GM21367 (cell line): ENCODE measurements at regions not wholly inside any gene's neighbourhood (a gene's known extent, or its start where the extent isn't known, plus 50 kb on each side); places are given as distances from the start of the nearest gene placed in this dataset.

Experiments used
- ATAC-seq: cut with Tn5 transposase; IDR thresholded peaks from one replicate; pipeline ENCODE4 v1.9.1; 2021; ENCODE audit not compliant: unreplicated experiment

DNA sequence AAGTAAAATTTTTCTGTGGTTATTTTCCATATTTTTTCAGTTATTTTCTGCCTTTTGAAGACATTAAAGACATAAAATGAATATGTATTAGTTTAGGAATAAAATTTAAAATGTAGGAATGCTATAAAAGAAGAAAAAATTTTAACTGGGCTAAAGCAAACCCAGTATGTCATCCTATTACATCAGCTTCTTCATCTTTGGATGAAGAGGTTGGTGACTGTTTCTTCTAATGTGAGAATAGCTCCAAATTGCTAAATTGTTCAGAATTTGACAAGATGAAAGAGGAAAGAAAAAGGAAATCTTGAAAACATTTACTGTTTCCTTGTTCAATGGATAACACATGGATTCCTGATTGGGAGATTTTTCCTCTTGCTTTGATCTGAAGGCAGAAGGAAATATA lies 52.7 kb upstream of the PZP start:
- no peak for ATAC-seq

DNA sequence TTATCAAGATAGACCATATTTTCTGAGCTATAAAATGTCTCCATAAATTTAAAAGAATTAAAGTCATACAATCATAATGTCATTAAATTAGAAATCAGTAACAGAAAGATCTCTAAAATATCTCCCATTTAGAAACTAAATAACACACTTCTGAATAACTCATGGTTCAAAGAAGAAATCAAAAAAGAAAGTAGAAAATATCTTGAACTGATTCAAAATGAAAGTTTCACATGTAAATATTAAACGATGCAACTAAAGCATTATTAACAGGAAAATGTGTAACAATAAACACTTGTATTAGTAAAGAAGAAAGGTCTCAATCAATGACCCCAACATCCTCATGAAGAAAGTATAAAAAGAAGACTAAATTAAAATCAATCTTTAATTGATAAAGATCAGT lies 50.5 kb upstream of the PZP start:
- no peak for ATAC-seq
